ENCODE measurements at regions not wholly inside any gene's neighbourhood (a gene's known extent, or its start where the extent isn't known, plus 50 kb on each side); places are given as distances from the start of the nearest gene placed in this dataset.
"Not testable (repeated sequence)": the region's sequence is repeated elsewhere in the genome, so short reads cannot be mapped to it uniquely, and the experiment has no call there.

GRCh38 chr2:160613466-160614153 is 120.0 kb upstream of the RBMS1 start:
- WGBS (ENCODE audit: insufficient coverage) = no CpG with 5 or more reads among the region's 1 CpG
- H3K9me3 ChIP-seq (ENCODE audit: control extremely low read depth in 1 of 5, control insufficient read depth in 4 of 5, insufficient read depth in 2 of 5, low read depth in 1 of 5, low read length in 4 of 5) = peaks cover 0 to 13% (median 2%) of the 10 kb centered on the region in 5 experiments
- ChIA-PET POLR2A (no interaction called here), CTCF (no interaction called here)
- H3K36me3 ChIP-seq (ENCODE audit: control insufficient read depth in 4 of 4, insufficient read depth in 4 of 4, low read length in 3 of 4) = no peaks in the 10 kb centered on the region
- DNase-seq = no peak
- no peak overlapping the region for H3K4me3 ChIP-seq (ENCODE audit: control insufficient read depth in 1 of 7, extremely low read depth in 1 of 7, insufficient read depth in 4 of 7, low read depth in 2 of 7, low read length in 6 of 7)
- no peak overlapping the region for H3K27ac ChIP-seq (ENCODE audit: insufficient read depth in 1 of 2, low read depth in 1 of 2, low read length in 2 of 2, poor library complexity in 1 of 2, severe bottlenecking in 2 of 2)
- H3K4me1 ChIP-seq (ENCODE audit: control extremely low read depth in 1 of 4, control insufficient read depth in 4 of 4, insufficient read depth in 4 of 4, low read length in 3 of 4) = no peaks in the 10 kb centered on the region
- no peaks in the 10 kb centered on the region for H3K27me3 ChIP-seq (replicated peaks in 2 of 5; ENCODE audit: control insufficient read depth in 4 of 5, insufficient read depth in 5 of 5, low read length in 4 of 5)

DNA sequence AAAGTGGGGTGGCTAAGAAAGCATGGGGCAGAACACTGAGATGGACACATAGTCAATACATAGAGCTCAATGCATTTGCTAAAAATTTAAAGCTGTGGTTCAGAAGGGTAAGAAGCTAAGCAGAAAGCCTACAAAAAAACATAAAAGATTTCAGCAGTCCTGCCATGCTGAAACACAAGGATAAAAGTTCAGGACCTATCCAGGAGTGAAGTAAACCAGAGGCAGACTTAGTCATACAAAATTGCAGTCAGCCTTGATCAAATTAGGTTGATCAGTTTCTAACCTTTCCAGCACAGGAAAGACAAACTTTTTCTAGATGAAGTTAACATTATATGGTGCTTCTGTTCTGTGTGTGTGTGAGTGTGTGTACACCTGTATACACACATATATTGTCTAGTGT is 120.8 kb upstream of the RBMS1 start:
- Histone ChIP-seq H3K4me3 (ENCODE audit: control insufficient read depth in 1 of 7, extremely low read depth in 1 of 7, insufficient read depth in 4 of 7, low read depth in 2 of 7, low read length in 6 of 7) (no peak overlapping the region), H3K27ac (ENCODE audit: insufficient read depth in 1 of 2, low read depth in 1 of 2, low read length in 2 of 2, poor library complexity in 1 of 2, severe bottlenecking in 2 of 2) (no peak overlapping the region), H3K4me1 (ENCODE audit: control extremely low read depth in 1 of 4, control insufficient read depth in 4 of 4, insufficient read depth in 4 of 4, low read length in 3 of 4) (no peaks in the 10 kb centered on the region), H3K9me3 (ENCODE audit: control extremely low read depth in 1 of 5, control insufficient read depth in 4 of 5, insufficient read depth in 2 of 5, low read depth in 1 of 5, low read length in 4 of 5) (peaks cover 0 to 13% (median 2%) of the 10 kb centered on the region in 5 experiments), H3K36me3 (ENCODE audit: control insufficient read depth in 4 of 4, insufficient read depth in 4 of 4, low read length in 3 of 4) (no peaks in the 10 kb centered on the region), H3K27me3 (replicated peaks in 2 of 5; ENCODE audit: control insufficient read depth in 4 of 5, insufficient read depth in 5 of 5, low read length in 4 of 5) (no peaks in the 10 kb centered on the region)
- no peak for DNase-seq
- ChIA-PET POLR2A (no interaction called here), CTCF (no interaction called here)

- no peak for DNase-seq
- Histone ChIP-seq H3K36me3 (ENCODE audit: control insufficient read depth in 4 of 4, insufficient read depth in 4 of 4, low read length in 3 of 4) (no peaks in the 10 kb centered on the region), H3K4me1 (ENCODE audit: control extremely low read depth in 1 of 4, control insufficient read depth in 4 of 4, insufficient read depth in 4 of 4, low read length in 3 of 4) (no peaks in the 10 kb centered on the region), H3K27ac (ENCODE audit: insufficient read depth in 1 of 2, low read depth in 1 of 2, low read length in 2 of 2, poor library complexity in 1 of 2, severe bottlenecking in 2 of 2) (no peak overlapping the region), H3K9me3 (ENCODE audit: control extremely low read depth in 1 of 5, control insufficient read depth in 4 of 5, insufficient read depth in 2 of 5, low read depth in 1 of 5, low read length in 4 of 5) (peaks cover 0 to 13% (median 2%) of the 10 kb centered on the region in 5 experiments), H3K4me3 (ENCODE audit: control insufficient read depth in 1 of 7, extremely low read depth in 1 of 7, insufficient read depth in 4 of 7, low read depth in 2 of 7, low read length in 6 of 7) (no peak overlapping the region), H3K27me3 (replicated peaks in 2 of 5; ENCODE audit: control insufficient read depth in 4 of 5, insufficient read depth in 5 of 5, low read length in 4 of 5) (no peaks in the 10 kb centered on the region)
- CTCF ChIA-PET = no interaction called here
- WGBS (ENCODE audit: insufficient coverage) = 100% methylated on average over 1 of the region's 2 CpGs
- POLR2A ChIA-PET = no interaction called here
Measured at GRCh38 chr2:160615706-160616105, 122.1 kb upstream of the RBMS1 start.

DNA sequence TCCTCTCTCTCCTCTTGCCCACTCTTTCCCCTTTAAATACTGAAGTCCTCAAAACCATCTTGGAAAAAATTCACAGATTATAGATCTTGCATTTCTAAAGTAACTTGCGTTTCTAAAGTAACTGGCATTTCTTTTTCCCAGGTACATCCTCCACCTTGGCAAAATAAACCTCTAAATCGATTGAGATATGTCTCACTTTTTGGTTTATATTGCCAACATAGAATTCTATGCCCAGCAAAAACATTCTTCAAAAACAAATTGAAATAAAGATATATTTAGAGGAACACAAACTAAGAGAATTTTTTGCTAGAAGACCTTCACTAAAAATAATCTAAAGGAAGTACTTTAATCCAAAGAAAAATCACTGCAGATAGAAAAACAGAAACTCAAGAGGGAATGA is 122.5 kb upstream of the RBMS1 start:
- ChIA-PET CTCF (no interaction called here), POLR2A (no interaction called here)
- no peak overlapping the region for H3K27ac ChIP-seq (ENCODE audit: insufficient read depth in 1 of 2, low read depth in 1 of 2, low read length in 2 of 2, poor library complexity in 1 of 2, severe bottlenecking in 2 of 2)
- H3K27me3 ChIP-seq (replicated peaks in 2 of 5; ENCODE audit: control insufficient read depth in 4 of 5, insufficient read depth in 5 of 5, low read length in 4 of 5) = no peaks in the 10 kb centered on the region
- H3K4me1 ChIP-seq (ENCODE audit: control extremely low read depth in 1 of 4, control insufficient read depth in 4 of 4, insufficient read depth in 4 of 4, low read length in 3 of 4) = no peaks in the 10 kb centered on the region
- peak in 1 of 3 donors; percentile 9 for DNase-seq
- H3K36me3 ChIP-seq (ENCODE audit: control insufficient read depth in 4 of 4, insufficient read depth in 4 of 4, low read length in 3 of 4) = no peaks in the 10 kb centered on the region
- no peak overlapping the region for H3K4me3 ChIP-seq (ENCODE audit: control insufficient read depth in 1 of 7, extremely low read depth in 1 of 7, insufficient read depth in 4 of 7, low read depth in 2 of 7, low read length in 6 of 7)
- WGBS (ENCODE audit: insufficient coverage) = 100% methylated on average over 1 of the region's 2 CpGs
- H3K9me3 ChIP-seq (ENCODE audit: control extremely low read depth in 1 of 5, control insufficient read depth in 4 of 5, insufficient read depth in 2 of 5, low read depth in 1 of 5, low read length in 4 of 5) = peaks cover 0 to 13% (median 2%) of the 10 kb centered on the region in 5 experiments

DNA sequence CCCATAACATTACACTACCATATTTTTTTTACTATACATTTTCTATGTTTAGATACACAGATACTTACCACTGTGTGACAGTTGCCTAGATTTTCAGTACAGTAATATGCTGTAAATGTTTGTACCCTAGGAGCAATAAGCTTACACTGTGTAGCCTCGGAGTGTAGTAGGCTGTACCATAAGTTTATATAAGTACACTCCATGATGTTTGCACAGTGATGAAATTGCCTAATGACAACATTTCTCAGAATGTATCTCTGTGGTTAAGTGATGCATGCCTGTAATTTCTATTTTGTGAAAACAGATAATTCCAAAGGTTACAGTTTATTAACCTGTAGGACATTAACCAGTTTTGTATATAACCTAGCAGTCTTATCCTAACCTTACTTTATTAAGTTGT is 128.1 kb upstream of the RBMS1 start:
- Histone ChIP-seq H3K36me3 (ENCODE audit: control insufficient read depth in 4 of 4, insufficient read depth in 4 of 4, low read length in 3 of 4) (no peaks in the 10 kb centered on the region), H3K27me3 (replicated peaks in 2 of 5; ENCODE audit: control insufficient read depth in 4 of 5, insufficient read depth in 5 of 5, low read length in 4 of 5) (no peaks in the 10 kb centered on the region), H3K27ac (ENCODE audit: insufficient read depth in 1 of 2, low read depth in 1 of 2, low read length in 2 of 2, poor library complexity in 1 of 2, severe bottlenecking in 2 of 2) (no peak overlapping the region), H3K4me3 (ENCODE audit: control insufficient read depth in 1 of 7, extremely low read depth in 1 of 7, insufficient read depth in 4 of 7, low read depth in 2 of 7, low read length in 6 of 7) (no peak overlapping the region), H3K9me3 (ENCODE audit: control extremely low read depth in 1 of 5, control insufficient read depth in 4 of 5, insufficient read depth in 2 of 5, low read depth in 1 of 5, low read length in 4 of 5) (no peaks in the 10 kb centered on the region), H3K4me1 (ENCODE audit: control extremely low read depth in 1 of 4, control insufficient read depth in 4 of 4, insufficient read depth in 4 of 4, low read length in 3 of 4) (no peaks in the 10 kb centered on the region)
- DNase-seq = no peak
- CTCF ChIA-PET = no interaction called here
- POLR2A ChIA-PET = interaction anchor here (0.5 kb wide), 1 partner anchor 76 kb away, joined by 9 read pairs; no protein-coding TSS in a partner anchor
- no CpG with 5 or more reads among the region's 1 CpG for WGBS (ENCODE audit: insufficient coverage)

GRCh38 chr2:160628020-160628637 is 134.5 kb upstream of the RBMS1 start:
- H3K4me1 ChIP-seq (ENCODE audit: control extremely low read depth in 1 of 4, control insufficient read depth in 4 of 4, insufficient read depth in 4 of 4, low read length in 3 of 4); DNase-seq; POLR2A ChIA-PET; H3K9me3 ChIP-seq (ENCODE audit: control extremely low read depth in 1 of 5, control insufficient read depth in 4 of 5, insufficient read depth in 2 of 5, low read depth in 1 of 5, low read length in 4 of 5); H3K27me3 ChIP-seq (replicated peaks in 2 of 5; ENCODE audit: control insufficient read depth in 4 of 5, insufficient read depth in 5 of 5, low read length in 4 of 5); H3K36me3 ChIP-seq (ENCODE audit: control insufficient read depth in 4 of 4, insufficient read depth in 4 of 4, low read length in 3 of 4); H3K4me3 ChIP-seq (ENCODE audit: control insufficient read depth in 1 of 7, extremely low read depth in 1 of 7, insufficient read depth in 4 of 7, low read depth in 2 of 7, low read length in 6 of 7); H3K27ac ChIP-seq (ENCODE audit: insufficient read depth in 1 of 2, low read depth in 1 of 2, low read length in 2 of 2, poor library complexity in 1 of 2, severe bottlenecking in 2 of 2): not testable (repeated sequence)
- CTCF ChIA-PET = interaction anchor here (0.7 kb wide), 1 partner anchor 10 kb away, joined by 3 read pairs; no protein-coding TSS in a partner anchor
- WGBS (ENCODE audit: insufficient coverage) = 98% methylated on average over 12 of the region's 13 CpGs

DNA sequence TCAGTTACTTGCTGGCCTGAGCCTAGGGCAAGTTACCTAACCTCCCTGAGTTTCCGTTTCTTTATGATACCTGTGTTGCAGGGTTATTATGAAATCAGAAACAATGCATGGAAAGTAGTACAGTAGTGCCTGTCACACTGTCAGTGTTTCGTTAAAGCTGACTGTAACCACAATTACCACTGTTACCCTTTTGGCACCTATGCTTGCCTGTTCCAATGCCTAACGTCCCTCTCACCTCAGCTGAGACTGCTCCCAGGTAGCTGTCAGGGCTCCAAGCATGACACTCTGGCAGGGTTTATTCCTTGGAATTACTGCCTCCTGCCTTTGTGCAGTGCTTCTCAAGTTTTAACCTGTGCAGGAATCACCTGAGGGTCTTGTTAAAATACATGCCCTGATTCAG is 135.2 kb upstream of the RBMS1 start:
- Histone ChIP-seq H3K27ac (ENCODE audit: insufficient read depth in 1 of 2, low read depth in 1 of 2, low read length in 2 of 2, poor library complexity in 1 of 2, severe bottlenecking in 2 of 2) (no peak overlapping the region), H3K27me3 (replicated peaks in 2 of 5; ENCODE audit: control insufficient read depth in 4 of 5, insufficient read depth in 5 of 5, low read length in 4 of 5) (no peaks in the 10 kb centered on the region), H3K36me3 (ENCODE audit: control insufficient read depth in 4 of 4, insufficient read depth in 4 of 4, low read length in 3 of 4) (no peaks in the 10 kb centered on the region), H3K4me1 (ENCODE audit: control extremely low read depth in 1 of 4, control insufficient read depth in 4 of 4, insufficient read depth in 4 of 4, low read length in 3 of 4) (peaks cover 0 to 8% (median 0%) of the 10 kb centered on the region in 4 experiments), H3K4me3 (ENCODE audit: control insufficient read depth in 1 of 7, extremely low read depth in 1 of 7, insufficient read depth in 4 of 7, low read depth in 2 of 7, low read length in 6 of 7) (no peak overlapping the region), H3K9me3 (ENCODE audit: control extremely low read depth in 1 of 5, control insufficient read depth in 4 of 5, insufficient read depth in 2 of 5, low read depth in 1 of 5, low read length in 4 of 5) (no peaks in the 10 kb centered on the region)
- CTCF ChIA-PET = interaction anchor here (0.7 kb wide), 1 partner anchor 10 kb away, joined by 3 read pairs; no protein-coding TSS in a partner anchor
- POLR2A ChIA-PET = no interaction called here
- WGBS (ENCODE audit: insufficient coverage) = 100% methylated on average over 3 of the region's 3 CpGs
- no peak for DNase-seq

Measured in common myeloid progenitor, CD34-positive (primary cell).